GM23338 (cell line): ENCODE measurements at regions not wholly inside any gene's neighbourhood (a gene's known extent, or its start where the extent isn't known, plus 50 kb on each side); places are given as distances from the start of the nearest gene placed in this dataset.

Experiments used
- ATAC-seq: fragments of 200-7000 bp; cut with Tn5 transposase; 3 replicates; pipeline ENCODE4 v1.9.1; 2020
- DNase-seq: peaks from one replicate; pipeline ENCODE4 v3.0.0-alpha.2; 2015; ENCODE audit warnings: low spot score
- H2AFZ ChIP-seq: fragments of 200-600 bp; sonication (generic); 2 replicates; pipeline ENCODE4 v1.8.0; 2016; ENCODE audit warnings: antibody characterized with exemption, mild to moderate bottlenecking, moderate library complexity
- H3F3A ChIP-seq: fragments of 200-600 bp; sonication (generic); replicated peaks from 2 replicates; pipeline ENCODE4 v1.8.0; 2017; ENCODE audit warnings: antibody characterized with exemption, mixed run types, low read depth
- H3K27ac ChIP-seq: fragments of 200-600 bp; sonication (generic); 2 replicates; pipeline ENCODE4 v1.6.1; 2016; ENCODE audit warnings: low read depth
- H3K27me3 ChIP-seq: fragments of 200-600 bp; sonication (generic); 2 replicates; pipeline ENCODE4 v1.8.0; 2016; ENCODE audit warnings: mild to moderate bottlenecking, mixed run types, moderate library complexity; ENCODE audit not compliant: insufficient read depth
- H3K36me3 ChIP-seq: fragments of 200-600 bp; sonication (generic); 2 replicates; pipeline ENCODE4 v1.8.0; 2016; ENCODE audit warnings: mild to moderate bottlenecking; ENCODE audit not compliant: insufficient read depth
- H3K4me1 ChIP-seq: fragments of 200-600 bp; sonication (generic); 2 replicates; pipeline ENCODE4 v1.8.0; 2016; ENCODE audit warnings: mild to moderate bottlenecking, moderate library complexity; ENCODE audit not compliant: insufficient read depth
- H3K4me2 ChIP-seq: fragments of 200-600 bp; sonication (generic); 2 replicates; pipeline ENCODE4 v1.7.1; 2017; ENCODE audit warnings: mixed run types
- H3K4me3 ChIP-seq: fragments of 200-600 bp; sonication (generic); 2 replicates; pipeline ENCODE4 v1.6.1; 2016; ENCODE audit warnings: mixed run types
- H3K79me2 ChIP-seq: fragments of 200-600 bp; sonication (generic); replicated peaks from 2 replicates; pipeline ENCODE4 v1.8.0; 2017; ENCODE audit warnings: mild to moderate bottlenecking; ENCODE audit not compliant: insufficient read depth
- H3K9me2 ChIP-seq: fragments of 200-600 bp; sonication (generic); 2 replicates; pipeline ENCODE4 v1.8.0; 2017; ENCODE audit not compliant: insufficient read depth
- H4K20me1 ChIP-seq: fragments of 200-600 bp; sonication (generic); replicated peaks from 2 replicates; pipeline ENCODE4 v1.8.0; 2017; ENCODE audit warnings: mild to moderate bottlenecking; ENCODE audit not compliant: insufficient read depth
- H3K27ac Mint-ChIP-seq: 2 replicates; pipeline ENCODE4 v1.8.0; 2020; ENCODE audit warnings: inconsistent platforms, mild to moderate bottlenecking, moderate library complexity, mixed read lengths
- H3K27me3 Mint-ChIP-seq: 3 replicates; pipeline ENCODE4 v1.8.0; 2022; ENCODE audit warnings: low read depth, mild to moderate bottlenecking, moderate library complexity, mixed read lengths, inconsistent platforms; ENCODE audit not compliant: insufficient read depth, poor library complexity
- H3K36me3 Mint-ChIP-seq: 3 replicates; pipeline ENCODE4 v1.8.0; 2021; ENCODE audit warnings: low read depth, mild to moderate bottlenecking, inconsistent platforms, moderate library complexity, mixed read lengths
- H3K4me1 Mint-ChIP-seq: 3 replicates; pipeline ENCODE4 v1.8.0; 2020; ENCODE audit warnings: mild to moderate bottlenecking, inconsistent platforms, mixed read lengths
- H3K4me3 Mint-ChIP-seq: 3 replicates; pipeline ENCODE4 v1.8.0; 2021; ENCODE audit warnings: moderate library complexity, mild to moderate bottlenecking, inconsistent platforms, mixed read lengths
- H3K9me3 Mint-ChIP-seq: 3 replicates; pipeline ENCODE4 v1.8.0; 2020; ENCODE audit warnings: moderate library complexity, mild to moderate bottlenecking, inconsistent platforms, mixed read lengths
- CTCF ChIP-seq, 2 experiments: fragments of 200-600 bp in 1 of 2; sonication (generic) in 1 of 2; conservative IDR thresholded peaks; 2 replicates each; pipeline versions ENCODE4 v1.5.1 to v1.6.1; 2016 to 2017; ENCODE audit warnings: antibody characterized with exemption in 2 of 2, low read depth in 2 of 2, mild to moderate bottlenecking in 2 of 2, moderate library complexity in 1 of 2
- EZH2phosphoT487 ChIP-seq: fragments of 200-600 bp; sonication (generic); IDR thresholded peaks from one replicate; pipeline ENCODE4 v1.8.1; 2018; ENCODE audit warnings: antibody characterized with exemption; ENCODE audit not compliant: unreplicated experiment
- JUNB ChIP-seq: IDR thresholded peaks from one replicate; pipeline ENCODE4 v1.6.1; 2016; ENCODE audit warnings: antibody characterized with exemption; ENCODE audit not compliant: unreplicated experiment
- NANOG ChIP-seq: IDR thresholded peaks from 2 replicates; pipeline ENCODE4 v1.6.1; 2016; ENCODE audit warnings: antibody characterized with exemption, borderline replicate concordance
- POLR2AphosphoS5 ChIP-seq: IDR thresholded peaks from 2 replicates; pipeline ENCODE4 v1.6.1; 2016; ENCODE audit warnings: antibody characterized with exemption, low read depth
- ZNF114 ChIP-seq: fragments of 250-450 bp; sonication (Bioruptor Pico); IDR thresholded peaks from 2 replicates; pipeline ENCODE4 v1.5.0; 2020; ENCODE audit warnings: mild to moderate bottlenecking, moderate library complexity
- ZNF331 ChIP-seq: fragments of 250-450 bp; sonication (Bioruptor Pico); IDR thresholded peaks from 2 replicates; pipeline ENCODE4 v1.5.0; 2020; ENCODE audit warnings: low read depth, mild to moderate bottlenecking, moderate library complexity
- ZNF462 ChIP-seq: fragments of 250-450 bp; sonication (Bioruptor Pico); IDR thresholded peaks from 2 replicates; pipeline ENCODE4 v1.5.0; 2020; ENCODE audit warnings: mild to moderate bottlenecking, moderate library complexity
- TF ChIP-seq, protein P1 (sequence below): IDR thresholded peaks from 2 replicates; pipeline ENCODE4 v1.6.1; 2016; ENCODE audit warnings: antibody characterized with exemption

GRCh38 chr6:134531188-134531551 is 213.3 kb upstream of the SGK1 start:
- Histone ChIP-seq H3K27ac (no peak overlapping the region), H3F3A (no peaks in the 10 kb centered on the region), H3K4me1 (no peaks in the 10 kb centered on the region), H3K79me2 (no peaks in the 10 kb centered on the region), H3K4me3 (no peak overlapping the region), H3K36me3 (no peaks in the 10 kb centered on the region), H3K9me2 (peaks cover 14% of the 10 kb centered on the region; the same call in 1 of the 2 replicates), H3K27me3 (no peaks in the 10 kb centered on the region), H3K4me2 (no peak overlapping the region), H2AFZ (no peak overlapping the region; the same call in 1 of the 2 replicates), H4K20me1 (no peaks in the 10 kb centered on the region)
- DNase-seq (no peak), ATAC-seq (no peak)
- TF ChIP-seq NANOG, result no peak
- peaks cover 8% of the 10 kb centered on the region for H3K4me1 Mint-ChIP-seq
- H3K4me3 Mint-ChIP-seq, result no peak overlapping the region
- H3K36me3 Mint-ChIP-seq, result no peaks in the 10 kb centered on the region
- no peaks in the 10 kb centered on the region for H3K27me3 Mint-ChIP-seq
- no peak overlapping the region for H3K27ac Mint-ChIP-seq
- H3K9me3 Mint-ChIP-seq, result no peaks in the 10 kb centered on the region

DNA sequence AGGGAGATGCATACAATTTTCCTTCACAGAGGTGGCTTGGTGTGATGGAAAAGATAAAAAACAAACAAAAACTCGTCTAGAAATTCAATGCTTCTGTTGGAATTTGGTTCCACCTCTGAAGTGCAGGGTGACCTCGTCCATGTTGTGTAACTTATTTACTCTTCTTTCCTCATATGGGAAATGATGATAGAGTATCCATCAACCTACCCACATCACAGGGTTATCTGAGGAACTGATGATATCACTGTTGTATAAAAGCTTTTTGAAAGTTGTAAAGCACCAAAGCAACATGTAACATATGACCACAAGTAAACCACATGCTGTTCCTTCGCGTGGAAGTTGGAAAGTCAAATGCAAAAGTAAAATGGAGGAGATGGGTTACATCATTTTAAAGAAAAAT is 212.0 kb upstream of the SGK1 start:
- TF ChIP-seq NANOG (no peak), JUNB (no peak), ZNF331 (CRISPR knock-in tag) (no peak), POLR2AphosphoS5 (no peak), EZH2phosphoT487 (no peak), ZNF114 (CRISPR knock-in tag) (no peak), ZNF462 (CRISPR knock-in tag) (no peak), CTCF (conservative IDR thresholded peaks at IDR 0.05; ENCODE audit: low read depth in 2 of 2) (no peak)
- TF ChIP-seq, protein P1, sequence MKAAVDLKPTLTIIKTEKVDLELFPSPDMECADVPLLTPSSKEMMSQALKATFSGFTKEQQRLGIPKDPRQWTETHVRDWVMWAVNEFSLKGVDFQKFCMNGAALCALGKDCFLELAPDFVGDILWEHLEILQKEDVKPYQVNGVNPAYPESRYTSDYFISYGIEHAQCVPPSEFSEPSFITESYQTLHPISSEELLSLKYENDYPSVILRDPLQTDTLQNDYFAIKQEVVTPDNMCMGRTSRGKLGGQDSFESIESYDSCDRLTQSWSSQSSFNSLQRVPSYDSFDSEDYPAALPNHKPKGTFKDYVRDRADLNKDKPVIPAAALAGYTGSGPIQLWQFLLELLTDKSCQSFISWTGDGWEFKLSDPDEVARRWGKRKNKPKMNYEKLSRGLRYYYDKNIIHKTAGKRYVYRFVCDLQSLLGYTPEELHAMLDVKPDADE, result no peak
- Histone ChIP-seq H3K9me2 (0 out of 2 replicates have a peak, but pooled peaks cover 10% of the 10 kb centered on the region), H3K79me2 (no peaks in the 10 kb centered on the region), H4K20me1 (no peaks in the 10 kb centered on the region), H2AFZ (no peak overlapping the region), H3K4me1 (no peaks in the 10 kb centered on the region), H3K27me3 (no peaks in the 10 kb centered on the region), H3K36me3 (no peaks in the 10 kb centered on the region), H3K27ac (no peak overlapping the region), H3F3A (no peaks in the 10 kb centered on the region), H3K4me3 (no peak overlapping the region), H3K4me2 (no peak overlapping the region)
- no peak for ATAC-seq
- Mint-ChIP-seq H3K4me1 (peaks cover 8% of the 10 kb centered on the region), H3K36me3 (no peaks in the 10 kb centered on the region), H3K27ac (no peak overlapping the region), H3K4me3 (no peak overlapping the region), H3K27me3 (peaks cover 2% of the 10 kb centered on the region), H3K9me3 (no peaks in the 10 kb centered on the region)
- DNase-seq, result no peak
